GM12872 (cell line): ENCODE measurements at regions not wholly inside any gene's neighbourhood (a gene's known extent, or its start where the extent isn't known, plus 50 kb on each side); places are given as distances from the start of the nearest gene placed in this dataset.

Experiments
- CTCF ChIP-seq: IDR thresholded peaks from 3 replicates; pipeline ENCODE4 v1.5.1; 2011; ENCODE audit warnings: low read depth, mild to moderate bottlenecking, low read length, moderate library complexity; ENCODE audit not compliant: insufficient read depth

- no peak for TF ChIP-seq CTCF
Measured at GRCh38 chr1:221141096-221141495, 261.9 kb downstream of the HLX start.

DNA sequence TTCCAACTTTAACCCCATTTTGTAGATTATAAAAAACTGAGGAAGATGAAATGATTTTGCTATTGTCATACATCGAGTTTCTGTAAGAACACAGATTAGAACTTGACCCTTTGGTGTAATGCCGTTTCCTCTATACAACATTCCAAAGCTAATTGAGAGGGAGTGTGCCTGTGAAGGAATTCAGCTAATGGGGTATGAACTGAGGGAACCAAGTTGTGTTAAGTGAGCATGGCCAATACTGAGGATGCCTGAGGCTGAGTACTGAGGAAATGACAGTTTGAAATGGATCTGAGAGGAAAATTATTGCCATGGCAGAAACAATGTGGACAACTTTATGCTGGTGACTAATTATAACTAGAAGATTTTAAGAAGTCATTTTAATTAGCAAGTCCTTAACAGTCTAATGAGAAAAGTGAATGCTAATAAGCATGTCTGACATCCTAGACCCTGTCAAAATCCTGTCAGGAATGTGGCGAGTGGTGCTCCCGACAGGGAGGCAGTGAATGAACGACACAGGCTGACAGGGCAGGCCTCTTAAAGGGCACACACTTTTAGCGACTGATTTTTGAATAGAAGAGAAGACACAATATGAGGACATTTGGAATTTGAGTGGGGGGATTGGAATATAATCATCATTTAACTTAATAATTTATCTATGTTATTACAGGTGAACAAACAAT is 262.5 kb downstream of the HLX start:
- no peak for TF ChIP-seq CTCF

DNA sequence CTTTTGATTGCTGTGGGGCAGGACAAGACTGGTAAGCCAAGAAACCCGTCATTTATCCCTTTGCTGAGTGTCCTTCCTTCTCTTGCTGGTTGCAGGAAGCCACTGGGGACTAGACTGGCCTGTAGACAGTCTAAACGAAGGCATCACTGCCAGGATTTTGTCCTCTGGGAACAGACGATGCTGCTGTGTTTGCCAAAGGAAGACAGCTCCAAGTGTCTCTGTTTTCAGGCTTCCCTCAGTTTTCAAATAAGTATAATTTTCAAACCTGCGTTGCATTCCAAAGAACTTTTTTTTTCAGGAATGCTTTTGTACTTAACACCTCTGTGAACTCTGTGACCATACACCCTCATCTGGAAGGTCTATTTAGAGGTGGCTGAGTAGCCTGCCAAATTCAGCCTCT is 269.4 kb downstream of the HLX start:
- no peak for TF ChIP-seq CTCF

- TF ChIP-seq CTCF = no peak
Measured at GRCh38 chr1:221149111-221149510, 269.9 kb downstream of the HLX start.

- TF ChIP-seq CTCF = no peak
Measured at GRCh38 chr1:221149555-221150075, 270.4 kb downstream of the HLX start.

- no peak for TF ChIP-seq CTCF
Measured at GRCh38 chr1:221150996-221151395, 271.8 kb downstream of the HLX start.

DNA sequence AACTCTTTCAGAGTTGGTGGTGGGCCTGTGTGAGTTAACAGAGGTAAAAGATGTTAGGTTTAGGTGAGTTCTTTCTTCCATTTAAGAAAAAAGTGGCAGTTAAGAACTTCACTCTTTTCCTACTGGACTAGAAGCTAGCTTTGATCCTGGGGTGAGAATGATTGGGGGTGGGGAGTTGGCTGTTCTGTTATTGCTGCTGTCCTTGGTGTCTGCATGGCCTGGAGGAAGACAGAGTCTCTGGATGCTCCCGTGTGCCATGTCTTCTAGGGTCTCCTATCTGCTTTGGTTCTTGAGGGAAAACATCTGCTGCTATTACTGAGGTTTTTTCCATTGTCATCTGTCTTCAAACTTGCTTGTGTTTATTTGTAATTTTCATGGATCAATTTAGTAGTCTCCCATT is 275.7 kb downstream of the HLX start:
- TF ChIP-seq CTCF = no peak
